ENCODE measurements at regions not wholly inside any gene's neighbourhood (a gene's known extent, or its start where the extent isn't known, plus 50 kb on each side); places are given as distances from the start of the nearest gene placed in this dataset.

- no peak for DNase-seq (ENCODE audit: low read depth)
These were observed 76.5 kb downstream of the ARL5B start for GRCh38 chr10:18735711-18736110.

GRCh38 chr10:18737236-18737635 lies 78.0 kb downstream of the ARL5B start:
- TF ChIP-seq CTCF (IDR thresholded peaks at IDR 0.05; ENCODE audit: insufficient read depth, low read length, severe bottlenecking), result no peak
- no peaks in the 10 kb centered on the region for H3K36me3 ChIP-seq (ENCODE audit: control insufficient read depth, insufficient read depth, low read length)
- no peaks in the 10 kb centered on the region for H3K27me3 ChIP-seq (ENCODE audit: control insufficient read depth, insufficient read depth, low read length)
- H3K4me3 ChIP-seq (ENCODE audit: low read depth, low read length), result no peak overlapping the region
- DNase-seq (ENCODE audit: low read depth) (no peak), FAIRE-seq (no peak)

More at GRCh38 chr10:18735711-18736110, 76.5 kb downstream of the ARL5B start:
- FAIRE-seq, result no peak
- no peak for TF ChIP-seq CTCF (IDR thresholded peaks at IDR 0.05; ENCODE audit: insufficient read depth, low read length, severe bottlenecking)
- Histone ChIP-seq H3K4me3 (ENCODE audit: low read depth, low read length) (no peak overlapping the region), H3K27me3 (ENCODE audit: control insufficient read depth, insufficient read depth, low read length) (no peaks in the 10 kb centered on the region), H3K36me3 (ENCODE audit: control insufficient read depth, insufficient read depth, low read length) (no peaks in the 10 kb centered on the region)

- no peak for DNase-seq (ENCODE audit: low read depth)
- no peaks in the 10 kb centered on the region for H3K36me3 ChIP-seq (ENCODE audit: control insufficient read depth, insufficient read depth, low read length)
- no peak for FAIRE-seq
- H3K27me3 ChIP-seq (ENCODE audit: control insufficient read depth, insufficient read depth, low read length), result no peaks in the 10 kb centered on the region
- H3K4me3 ChIP-seq (ENCODE audit: low read depth, low read length), result no peak overlapping the region
- TF ChIP-seq CTCF (IDR thresholded peaks at IDR 0.05; ENCODE audit: insufficient read depth, low read length, severe bottlenecking), result no peak
These were observed 78.6 kb downstream of the ARL5B start for GRCh38 chr10:18737841-18738240.

GRCh38 chr10:18738835-18739234 lies 79.6 kb downstream of the ARL5B start:
- H3K4me3 ChIP-seq (ENCODE audit: low read depth, low read length), result no peak overlapping the region
- DNase-seq (ENCODE audit: low read depth) (no peak), FAIRE-seq (no peak)
- no peaks in the 10 kb centered on the region for H3K27me3 ChIP-seq (ENCODE audit: control insufficient read depth, insufficient read depth, low read length)
- H3K36me3 ChIP-seq (ENCODE audit: control insufficient read depth, insufficient read depth, low read length), result no peaks in the 10 kb centered on the region
- TF ChIP-seq CTCF (IDR thresholded peaks at IDR 0.05; ENCODE audit: insufficient read depth, low read length, severe bottlenecking), result no peak

GRCh38 chr10:18743926-18744325 lies 84.7 kb downstream of the ARL5B start:
- TF ChIP-seq CTCF (IDR thresholded peaks at IDR 0.05; ENCODE audit: insufficient read depth, low read length, severe bottlenecking), result no peak
- Histone ChIP-seq H3K4me3 (ENCODE audit: low read depth, low read length) (no peak overlapping the region), H3K27me3 (ENCODE audit: control insufficient read depth, insufficient read depth, low read length) (no peaks in the 10 kb centered on the region), H3K36me3 (ENCODE audit: control insufficient read depth, insufficient read depth, low read length) (no peaks in the 10 kb centered on the region)
- no peak for FAIRE-seq
- no peak for DNase-seq (ENCODE audit: low read depth)

GRCh38 chr10:18753312-18753895 lies 94.2 kb downstream of the ARL5B start:
- Histone ChIP-seq H3K4me3 (ENCODE audit: low read depth, low read length) (no peak overlapping the region), H3K36me3 (ENCODE audit: control insufficient read depth, insufficient read depth, low read length) (no peaks in the 10 kb centered on the region), H3K27me3 (ENCODE audit: control insufficient read depth, insufficient read depth, low read length) (no peaks in the 10 kb centered on the region)
- TF ChIP-seq CTCF (IDR thresholded peaks at IDR 0.05; ENCODE audit: insufficient read depth, low read length, severe bottlenecking), result no peak
- no peak for FAIRE-seq
- no peak for DNase-seq (ENCODE audit: low read depth)
